HG03066 (cell line): ENCODE measurements at regions not wholly inside any gene's neighbourhood (a gene's known extent, or its start where the extent isn't known, plus 50 kb on each side); places are given as distances from the start of the nearest gene placed in this dataset.
"Not testable (repeated sequence)": the region's sequence is repeated elsewhere in the genome, so short reads cannot be mapped to it uniquely, and the experiment has no call there.

Experiments used
- ATAC-seq: cut with Tn5 transposase; IDR thresholded peaks from one replicate; pipeline ENCODE4 v1.9.1; 2021; ENCODE audit warnings: low read depth; ENCODE audit not compliant: unreplicated experiment

DNA sequence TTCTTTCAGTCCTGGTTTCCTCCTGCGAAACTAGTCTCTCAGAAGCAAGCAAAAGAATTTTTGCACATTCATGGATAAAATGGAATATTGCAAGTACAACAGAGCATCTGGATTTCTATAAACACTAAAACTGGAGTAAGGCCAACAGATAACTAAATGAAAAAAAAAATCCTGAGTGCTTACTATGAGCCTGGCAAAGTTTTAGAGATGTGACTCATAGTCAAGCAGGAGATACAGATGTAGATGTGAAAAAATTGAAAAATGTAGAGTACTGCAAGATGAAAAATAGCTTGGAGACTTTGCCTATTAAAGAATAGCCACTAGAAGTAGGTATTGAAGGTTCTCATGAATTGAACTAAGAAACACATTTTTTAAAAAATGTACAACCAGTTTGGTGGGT is 397.4 kb downstream of the OTOL1 start:
- ATAC-seq = no peak

DNA sequence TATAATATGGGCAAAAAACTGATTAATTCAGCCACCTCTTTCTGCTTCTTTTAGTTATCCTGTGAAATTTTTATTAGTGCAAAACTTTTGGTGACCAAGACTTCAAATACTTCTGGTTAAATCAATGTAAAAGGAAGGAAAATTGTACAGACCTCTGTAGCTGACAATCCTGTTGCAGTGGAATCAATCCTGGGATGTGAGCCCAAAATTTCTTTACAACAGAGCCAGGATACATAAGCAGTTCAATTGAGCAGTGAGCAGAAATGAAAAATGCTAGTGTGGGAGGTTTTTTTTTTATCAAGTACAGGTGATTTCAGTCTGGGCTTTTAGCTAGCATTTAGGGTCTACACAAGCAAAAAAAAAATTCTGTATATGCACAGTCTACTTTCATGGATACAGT is 398.0 kb downstream of the OTOL1 start:
- no peak for ATAC-seq

DNA sequence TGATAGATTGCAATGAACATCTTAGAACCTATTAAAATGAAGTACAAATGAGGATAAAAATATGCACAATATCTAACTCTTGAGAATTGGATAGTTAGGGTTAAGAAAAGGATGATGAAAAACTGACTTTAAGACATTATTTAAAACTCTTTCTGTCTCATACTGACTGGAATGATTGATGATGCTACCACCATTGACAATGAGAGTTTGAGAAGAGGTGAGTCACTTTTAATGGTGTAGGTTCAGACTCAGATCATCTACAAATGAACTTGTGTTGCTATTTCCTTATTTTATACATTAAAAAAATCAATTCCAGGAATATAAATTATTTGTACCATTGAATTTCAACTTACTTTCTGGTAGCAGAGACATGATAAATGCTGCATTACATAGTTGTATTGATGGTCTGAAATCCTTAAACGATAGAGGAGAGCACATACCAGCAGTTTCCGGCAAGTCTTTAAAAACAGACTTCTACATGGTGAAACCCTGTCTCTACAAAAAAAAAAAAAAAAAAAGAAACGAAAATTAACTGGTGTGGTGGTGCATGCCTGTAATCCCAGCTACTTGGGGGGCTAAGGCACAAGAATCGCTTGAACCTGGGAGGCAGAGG is 409.0 kb downstream of the OTOL1 start:
- no peak for ATAC-seq

DNA sequence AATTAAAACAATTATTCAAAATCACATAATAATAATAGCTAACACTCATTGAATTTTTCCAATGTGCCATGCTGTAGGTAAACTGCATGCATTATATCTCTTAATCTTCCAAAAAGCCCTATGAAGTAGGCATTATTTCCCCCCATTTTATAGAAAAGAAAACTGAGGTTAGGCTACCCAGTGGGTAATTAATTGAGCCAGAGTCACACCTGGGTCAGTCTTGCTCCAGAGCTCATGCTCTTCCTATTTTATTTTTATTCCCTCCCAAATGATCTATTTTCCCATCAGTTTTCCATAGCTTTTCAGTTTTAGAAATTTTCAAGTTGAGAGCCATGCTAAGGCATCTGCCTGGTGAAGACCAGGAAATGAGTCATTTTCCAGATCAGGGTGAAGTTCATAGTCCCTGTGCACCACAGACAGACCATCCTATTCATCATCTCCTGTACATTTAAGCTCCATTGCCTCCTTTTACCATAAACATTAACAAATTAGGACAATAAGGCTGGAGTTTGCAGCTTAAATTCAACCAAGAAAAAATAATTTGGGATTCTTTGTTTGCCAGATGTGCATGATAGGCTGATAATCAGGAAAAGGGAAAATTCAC is 417.3 kb downstream of the OTOL1 start:
- ATAC-seq = no peak

DNA sequence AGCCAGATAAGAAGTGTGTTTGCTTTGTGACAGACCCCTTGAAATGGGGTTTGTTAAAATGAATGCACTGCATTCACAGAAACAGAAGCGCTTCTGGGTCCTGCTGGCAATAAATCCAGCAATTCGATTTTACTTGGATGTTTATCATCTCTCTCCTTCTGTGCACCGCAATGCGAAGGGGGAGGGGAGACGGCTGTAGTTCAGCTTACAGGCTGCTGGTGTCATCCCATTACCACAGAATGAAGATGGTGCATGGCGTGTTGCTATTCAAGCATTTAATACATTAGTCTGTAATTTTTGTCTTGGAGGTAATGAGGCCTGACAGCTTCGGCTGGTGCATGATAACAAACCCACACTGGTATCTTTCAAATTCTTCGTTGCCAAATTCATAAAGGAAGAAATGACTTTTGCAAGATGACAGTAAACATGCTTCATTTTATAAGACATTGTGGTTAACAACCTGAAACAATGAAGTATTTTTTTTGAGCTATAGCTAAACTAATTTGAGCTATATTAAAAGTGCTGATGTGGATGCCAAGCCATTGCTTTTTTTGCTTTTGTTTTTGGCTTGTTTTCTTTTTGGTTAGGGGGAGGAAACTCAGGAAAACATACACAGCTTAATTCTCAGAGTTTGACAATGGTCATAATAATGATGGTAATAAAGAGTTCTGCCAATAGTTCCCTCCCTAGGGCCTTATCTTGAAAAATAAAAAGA is 418.3 kb downstream of the OTOL1 start:
- ATAC-seq = no peak

DNA sequence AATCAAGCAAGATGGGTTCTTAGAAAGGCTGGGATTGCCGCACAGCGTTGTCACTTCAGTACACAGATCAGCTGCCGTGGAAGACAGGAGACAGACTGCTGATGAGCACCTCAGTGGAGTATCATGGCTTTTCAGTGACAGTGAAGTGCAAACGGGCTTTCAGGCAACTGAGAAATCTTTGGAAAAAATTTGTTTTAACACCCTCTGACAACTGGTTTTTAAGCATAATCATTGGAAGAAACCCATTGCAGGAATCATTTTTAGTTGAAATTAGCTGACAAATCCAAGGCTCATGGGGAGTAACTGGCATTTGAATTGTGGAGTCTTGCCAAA is 418.8 kb downstream of the OTOL1 start:
- ATAC-seq = no peak

DNA sequence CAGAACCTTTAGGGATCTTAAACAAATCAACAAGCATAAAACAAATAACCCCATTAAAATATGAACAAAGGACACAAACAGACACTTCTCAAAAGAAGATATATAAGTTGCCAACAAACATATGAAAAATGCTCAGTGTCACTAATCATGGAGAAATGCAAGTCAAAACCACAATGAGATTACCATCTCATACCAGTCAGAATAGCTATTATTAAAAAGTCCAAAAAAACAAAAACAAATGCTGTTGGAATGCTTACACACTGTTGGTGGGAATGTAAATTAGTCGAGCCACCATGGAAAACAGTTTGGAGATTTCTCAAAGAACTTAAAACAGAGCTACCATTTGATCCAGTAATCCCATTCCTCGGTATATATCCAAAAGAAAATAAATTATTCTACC is 423.6 kb downstream of the OTOL1 start:
- no peak for ATAC-seq

DNA sequence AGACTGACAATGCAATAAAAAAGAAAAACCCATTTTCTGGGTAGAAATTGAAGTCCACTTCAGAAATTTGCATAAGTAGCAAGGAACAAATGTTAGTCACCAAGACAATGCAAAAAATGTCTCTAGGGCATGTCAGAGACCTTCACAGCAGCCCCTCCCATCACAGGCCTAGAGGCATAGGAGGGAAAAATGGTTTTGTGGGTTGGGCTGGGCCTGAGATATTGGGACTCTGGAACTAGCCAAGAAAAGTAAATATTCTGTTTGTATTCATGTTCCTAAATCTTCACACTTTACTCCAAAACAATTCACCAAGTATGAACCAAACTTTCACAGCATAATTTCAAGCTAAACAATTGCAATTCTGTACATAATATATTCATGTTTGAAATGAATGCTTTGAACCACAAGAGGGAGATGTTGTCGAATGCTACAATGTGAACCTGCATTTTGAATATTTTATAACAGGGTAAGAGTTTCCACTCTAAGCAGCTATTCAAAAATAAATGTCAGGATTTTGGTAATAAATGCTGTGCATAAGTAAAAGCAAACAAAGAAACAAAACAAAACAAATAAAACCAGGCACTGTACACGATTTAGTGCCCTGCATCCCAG is 429.2 kb downstream of the OTOL1 start:
- ATAC-seq = no peak

DNA sequence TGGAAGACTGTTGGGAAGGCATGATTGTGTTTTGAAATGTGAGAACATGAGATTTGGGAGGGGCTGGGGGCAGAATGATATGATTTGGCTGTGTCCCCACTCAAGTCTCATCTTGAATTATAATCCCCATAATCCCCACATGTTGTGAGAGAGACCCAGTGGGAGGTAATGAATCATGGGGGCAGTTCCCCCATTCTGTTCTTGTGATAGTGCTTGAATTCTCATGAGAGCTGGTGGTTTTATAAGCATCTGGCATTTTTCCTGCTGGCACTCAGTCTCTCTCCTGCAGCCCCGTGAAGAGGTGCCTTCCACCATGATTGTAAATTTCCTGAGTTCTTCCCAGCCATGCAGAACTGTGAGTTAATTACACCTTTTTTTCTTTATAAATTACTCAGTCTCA is 430.5 kb downstream of the OTOL1 start:
- ATAC-seq = no peak

DNA sequence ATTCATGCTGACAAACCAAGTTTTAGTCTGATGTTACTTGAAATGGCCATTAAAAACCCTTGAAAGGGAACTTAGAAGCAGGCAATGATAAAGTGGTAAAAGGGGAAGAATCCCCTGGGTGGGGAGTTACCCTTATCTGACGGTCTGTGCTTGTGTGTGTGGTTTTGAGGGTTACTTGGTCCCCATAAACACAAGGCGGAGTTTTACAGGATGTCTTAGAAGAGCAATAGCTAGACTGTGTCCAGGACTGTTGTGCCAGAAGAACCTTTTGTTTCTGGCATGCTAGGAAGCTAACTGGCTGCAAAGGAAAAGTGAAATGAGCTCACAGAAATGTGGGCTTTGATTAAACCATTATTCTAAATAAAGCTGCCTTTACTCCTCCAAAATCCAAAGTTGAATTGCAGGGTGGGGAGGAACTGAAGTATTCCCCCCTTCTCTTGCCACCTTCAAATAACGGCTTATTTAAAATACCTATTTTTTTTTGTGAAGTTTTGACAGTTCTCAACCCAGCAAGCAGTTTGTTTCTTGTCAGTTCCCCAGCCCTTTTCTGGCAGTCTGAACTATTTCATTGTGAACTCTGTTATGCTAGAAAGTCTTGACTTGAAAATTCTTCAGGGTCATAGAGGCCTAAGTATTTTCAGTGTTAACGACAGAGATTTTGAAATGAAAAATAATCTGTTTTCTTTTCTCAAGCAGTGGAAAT is 443.5 kb downstream of the OTOL1 start:
- ATAC-seq = no peak

DNA sequence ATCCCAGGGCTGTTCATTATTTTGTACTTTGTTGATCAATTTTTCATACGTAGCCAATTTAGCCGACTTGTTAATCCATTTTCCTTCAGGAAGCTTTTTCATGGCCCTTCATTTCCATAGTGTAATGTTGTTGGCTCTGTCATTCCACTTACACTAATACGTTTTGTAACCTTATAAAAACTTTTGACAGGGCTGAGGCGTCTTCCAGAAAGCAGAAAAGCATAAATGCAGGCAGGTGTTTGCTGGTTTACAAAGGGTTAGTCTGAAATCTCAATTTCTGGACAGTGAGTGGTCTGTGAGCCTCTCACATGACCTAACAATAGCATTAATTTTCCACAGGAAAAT is 444.0 kb downstream of the OTOL1 start:
- ATAC-seq = no peak

DNA sequence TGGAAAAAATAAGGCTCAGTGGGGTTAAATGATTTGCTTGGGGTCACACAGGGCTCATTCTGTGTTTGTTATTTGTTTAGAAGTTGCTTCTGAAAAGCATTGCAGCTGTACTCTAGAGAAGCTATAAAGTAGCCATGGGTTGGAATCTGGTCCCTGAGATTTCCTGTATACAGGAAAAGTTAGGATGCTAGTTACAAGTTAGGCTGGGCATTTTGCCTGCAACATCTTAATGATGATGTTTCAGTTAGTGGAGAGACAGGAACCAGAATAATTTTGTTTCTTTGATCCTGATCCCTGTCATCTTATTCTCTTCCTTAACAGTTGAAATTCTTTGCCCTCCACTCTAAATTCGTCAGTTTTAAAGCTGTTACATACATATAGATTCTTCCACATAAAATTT is 445.3 kb downstream of the OTOL1 start:
- no peak for ATAC-seq

DNA sequence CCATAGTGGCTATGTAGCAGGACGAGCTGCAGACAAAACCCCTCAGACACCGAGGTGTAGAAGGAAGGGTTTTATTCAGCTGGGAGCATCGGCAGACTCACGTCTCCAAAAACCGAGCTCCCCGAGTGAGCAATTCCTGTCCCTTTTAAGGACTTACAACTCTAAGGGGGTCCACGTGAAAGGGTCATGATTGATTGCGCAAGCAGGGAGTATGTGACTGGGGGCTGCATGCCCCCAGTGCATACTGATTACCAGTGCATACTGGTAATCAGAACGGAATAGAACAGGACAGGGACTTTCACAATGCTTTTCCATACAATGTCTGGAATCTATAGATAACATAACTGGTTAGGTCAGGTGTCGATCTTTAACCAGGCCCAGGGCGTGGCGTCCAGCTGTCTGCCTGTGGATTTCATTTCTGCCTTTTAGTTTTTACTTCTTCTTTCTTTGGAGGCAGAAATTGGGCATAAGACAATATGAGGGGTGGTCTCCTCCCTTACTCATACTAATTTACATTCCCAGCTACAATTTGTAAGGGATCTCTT is 447.3 kb downstream of the OTOL1 start:
- ATAC-seq = not testable (repeated sequence)

DNA sequence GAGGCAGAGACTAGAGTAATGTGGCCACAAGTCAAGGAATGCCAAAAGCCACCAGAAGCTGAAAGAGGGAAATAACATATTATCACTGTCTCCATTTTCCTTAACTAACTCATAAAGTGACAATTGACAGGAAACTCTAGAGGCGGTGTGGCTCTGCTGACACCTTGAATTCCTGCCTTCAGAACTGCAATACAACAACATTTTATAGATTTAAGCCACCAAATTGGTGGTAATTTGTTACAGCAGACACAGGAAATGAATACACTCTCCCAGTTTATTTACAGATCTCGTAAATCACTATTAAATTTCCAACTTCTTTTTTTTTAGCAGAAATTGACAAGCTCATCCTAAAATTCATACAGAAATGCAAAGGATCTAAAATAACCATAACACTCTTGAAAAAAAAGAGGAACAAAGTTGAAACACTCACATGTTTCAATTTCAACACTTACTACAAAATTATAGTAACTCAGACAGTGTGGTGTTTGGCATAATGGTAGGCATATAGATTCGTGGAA is 449.9 kb downstream of the OTOL1 start:
- ATAC-seq = no peak

DNA sequence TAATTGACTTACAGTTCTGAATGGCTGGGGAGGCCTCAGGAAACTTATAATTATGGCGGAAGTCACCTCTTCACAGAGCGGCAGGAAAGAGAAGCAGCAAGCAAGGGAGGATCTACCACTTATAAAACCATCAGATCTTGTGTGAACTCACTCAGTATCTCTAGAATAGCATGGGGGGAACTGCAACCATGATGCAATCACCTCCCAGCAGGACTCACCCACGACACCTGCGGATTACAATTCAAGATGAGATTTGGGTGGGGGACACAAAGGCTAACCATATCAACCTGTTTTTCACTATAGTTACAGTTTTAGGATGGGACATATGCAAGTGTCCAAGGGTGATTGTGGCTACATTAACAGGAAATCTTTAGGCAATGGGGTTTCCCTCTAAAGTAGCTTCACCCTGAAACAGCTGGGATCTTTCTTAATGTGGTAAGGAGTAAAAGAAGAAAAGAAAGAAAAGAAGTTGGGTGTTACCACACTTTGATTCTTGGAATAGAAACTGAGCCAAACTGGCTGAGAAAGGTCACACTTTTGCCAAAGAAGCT is 453.8 kb downstream of the OTOL1 start:
- ATAC-seq = no peak

DNA sequence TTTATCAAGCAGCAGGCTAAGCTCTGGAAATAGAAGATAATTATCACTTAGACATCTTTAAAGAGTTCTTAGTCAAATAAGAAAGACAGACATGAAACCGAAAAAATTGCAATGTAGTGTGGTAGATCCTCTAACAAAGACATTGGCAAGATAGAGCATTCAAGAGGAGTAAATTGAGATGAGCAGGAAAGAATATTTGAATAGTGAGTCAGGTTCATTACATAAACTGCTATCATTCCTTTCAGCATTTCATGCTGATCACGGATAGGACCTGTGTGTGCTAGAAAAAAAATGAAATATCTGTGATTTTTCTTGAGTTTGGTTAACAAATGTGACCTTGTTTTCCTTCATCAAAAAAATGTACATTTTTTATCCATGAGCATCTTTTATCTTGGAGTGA is 460.9 kb downstream of the OTOL1 start:
- ATAC-seq = no peak

DNA sequence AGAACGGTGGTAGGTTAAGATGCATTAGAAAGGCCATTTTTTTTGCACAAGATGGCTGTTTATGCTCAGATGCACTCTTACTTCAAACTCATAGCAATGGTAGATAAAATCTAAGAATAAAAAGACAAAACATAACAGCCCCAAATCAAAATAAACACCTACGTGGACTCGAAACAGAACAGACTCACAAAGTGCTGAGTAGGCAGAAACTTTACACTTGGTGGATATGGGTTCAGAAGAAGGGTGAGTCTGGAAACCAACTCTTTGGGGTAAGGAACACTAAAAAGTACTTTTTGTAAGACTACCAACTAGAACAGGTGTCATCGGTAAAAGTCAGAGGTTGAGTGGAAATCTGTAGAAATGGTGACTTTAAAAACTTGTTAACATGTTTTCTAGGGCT is 468.2 kb downstream of the OTOL1 start:
- ATAC-seq = no peak

DNA sequence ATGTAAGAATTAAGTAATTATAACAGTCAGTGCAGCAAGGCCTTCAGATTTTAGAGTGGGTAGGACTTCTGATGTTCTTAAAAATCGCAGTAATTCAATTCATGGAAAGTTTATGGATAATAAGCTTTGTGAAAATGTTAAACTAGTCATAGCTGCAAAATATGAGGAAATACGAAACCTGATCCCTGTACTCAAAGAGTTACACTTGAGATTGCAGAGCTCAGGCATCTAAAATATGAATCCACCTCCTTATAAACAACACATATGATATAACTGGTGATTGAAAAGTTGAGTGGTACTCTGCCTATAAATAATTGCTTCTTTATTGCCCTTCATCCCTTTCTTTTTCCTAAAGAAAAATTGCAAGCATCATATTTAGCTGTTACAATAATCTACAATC is 473.3 kb downstream of the OTOL1 start:
- no peak for ATAC-seq

DNA sequence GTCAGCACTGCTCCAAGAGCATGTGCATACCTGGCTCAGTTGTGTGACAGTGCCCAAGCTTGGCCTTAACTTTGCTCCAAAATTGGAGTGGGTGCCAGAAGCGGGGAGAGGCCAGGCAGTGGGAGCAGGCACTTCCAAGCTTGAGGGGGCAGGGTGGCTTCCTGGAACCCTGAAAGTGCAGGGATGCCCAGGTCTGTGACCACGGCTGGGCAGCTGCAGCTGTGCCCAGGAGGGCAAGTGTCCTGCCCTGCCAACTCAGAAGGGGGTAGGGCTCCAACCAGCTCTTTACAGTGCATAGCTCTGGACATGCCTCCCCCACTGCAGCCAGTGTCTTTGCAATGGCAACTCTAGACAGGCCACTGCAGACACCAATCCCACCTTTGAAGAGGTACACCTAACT is 478.6 kb downstream of the OTOL1 start:
- ATAC-seq = no peak

DNA sequence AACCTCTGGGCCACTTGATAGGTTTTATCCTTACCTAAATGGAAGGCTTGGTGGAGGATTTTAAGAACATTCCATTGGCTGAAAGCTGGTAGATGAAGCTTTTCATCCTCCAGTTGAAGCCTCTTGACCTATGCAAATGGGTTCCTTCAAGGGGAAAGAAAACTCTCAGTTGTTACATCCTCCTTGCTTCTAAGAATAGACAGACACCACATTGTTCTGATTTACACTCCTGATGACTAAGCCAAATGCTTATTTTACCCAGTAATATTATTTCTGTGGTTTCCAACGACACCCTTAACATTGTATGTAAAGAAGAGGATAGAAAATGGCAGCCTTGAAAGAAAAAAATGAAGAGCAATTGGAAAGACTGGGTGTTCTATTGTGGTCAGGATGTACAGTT is 480.5 kb downstream of the OTOL1 start:
- ATAC-seq = no peak

DNA sequence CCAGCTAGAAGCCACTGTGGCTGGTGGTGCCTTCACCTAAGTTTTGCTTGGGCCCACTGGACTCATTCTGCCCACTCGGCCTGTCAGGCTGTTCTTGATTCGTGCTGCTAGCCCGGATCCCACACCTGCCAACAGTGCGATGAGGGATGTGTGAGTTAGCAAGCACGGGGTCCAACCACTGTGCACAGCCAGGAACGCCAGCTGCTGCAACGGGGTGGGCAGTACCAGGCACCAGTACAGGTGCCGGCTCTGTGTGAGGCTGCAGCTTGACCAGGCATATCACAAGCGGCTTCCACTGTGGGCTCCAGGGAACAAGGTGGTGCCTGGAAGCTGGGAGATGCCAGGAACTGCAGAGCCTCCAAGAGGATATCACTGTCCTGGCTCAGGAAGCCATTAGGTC is 481.2 kb downstream of the OTOL1 start:
- ATAC-seq = no peak
